ENCODE measurements at regions not wholly inside any gene's neighbourhood (a gene's known extent, or its start where the extent isn't known, plus 50 kb on each side); places are given as distances from the start of the nearest gene placed in this dataset.
A peak's percentile ranks its signal among the peaks of the same experiment; 100 is the strongest.
"Not testable (repeated sequence)": the region's sequence is repeated elsewhere in the genome, so short reads cannot be mapped to it uniquely, and the experiment has no call there.

- no peak for DNase-seq
These were observed 53.5 kb downstream of the PAGE2 start for GRCh38 chrX:55142206-55142918.

GRCh38 chrX:55142919-55143310 lies 54.1 kb downstream of the PAGE2 start:
- DNase-seq, result no peak

- no peak for DNase-seq
These were observed 54.8 kb downstream of the PAGE2 start for GRCh38 chrX:55143621-55144020.

GRCh38 chrX:55144697-55145096 lies 55.9 kb downstream of the PAGE2 start:
- DNase-seq, result no peak

GRCh38 chrX:55149242-55149641 lies 60.4 kb downstream of the PAGE2 start:
- DNase-seq, result no peak

- no peak for DNase-seq
These were observed 62.4 kb downstream of the PAGE2 start for GRCh38 chrX:55151199-55151598.

- no peak for DNase-seq
These were observed 60.6 kb upstream of the PAGE5 start for GRCh38 chrX:55159551-55159950.

- peak; percentile 83 for DNase-seq
These were observed 59.2 kb upstream of the PAGE5 start for GRCh38 chrX:55160685-55161552.

GRCh38 chrX:55161581-55161980 lies 58.6 kb upstream of the PAGE5 start:
- DNase-seq, result no peak

- no peak for DNase-seq
These were observed 57.0 kb upstream of the PAGE5 start for GRCh38 chrX:55163171-55163570.

- DNase-seq, result not testable (repeated sequence)
These were observed 55.1 kb upstream of the PAGE5 start for GRCh38 chrX:55165026-55165425.

GRCh38 chrX:55167124-55167803 lies 52.9 kb upstream of the PAGE5 start:
- no peak for DNase-seq

GRCh38 chrX:55167901-55168300 lies 52.2 kb upstream of the PAGE5 start:
- no peak for DNase-seq

GRCh38 chrX:55169782-55170181 lies 50.4 kb upstream of the PAGE5 start:
- DNase-seq, result no peak

Data from activated CD4-positive, CD25-positive, alpha-beta regulatory T cell treated with anti-CD3 and anti-CD28 coated beads, Interleukin-2, amount 50 U/mL, for 72 hours (primary cell).